ENCODE measurements at regions not wholly inside any gene's neighbourhood (a gene's known extent, or its start where the extent isn't known, plus 50 kb on each side); places are given as distances from the start of the nearest gene placed in this dataset.

- TF ChIP-seq CTCF (IDR thresholded peaks at IDR 0.05) (no peak), POLR2A (IDR thresholded peaks at IDR 0.05) (no peak)
- intact Hi-C loops (cut with DNase I): no loop called here
- Histone ChIP-seq H3K4me1 (no peaks in the 10 kb centered on the region), H3K9me3 (no peaks in the 10 kb centered on the region), H3K36me3 (no peaks in the 10 kb centered on the region), H3K27me3 (no peaks in the 10 kb centered on the region), H3K4me3 (no peak overlapping the region), H3K27ac (no peak overlapping the region)
- ATAC-seq (no peak), DNase-seq (no peak)
- 52% methylated on average over 2 of the region's 2 CpGs for WGBS (ENCODE audit: insufficient coverage, low coverage, low lambda C conversion rate, missing lambda C conversion rate)
These were observed 348.2 kb upstream of the NUDT12 start for GRCh38 chr5:103910786-103911185.

- WGBS (ENCODE audit: insufficient coverage, low coverage, low lambda C conversion rate, missing lambda C conversion rate): 70% methylated on average over 2 of the region's 2 CpGs
- DNase-seq: no peak
- ATAC-seq: no peak
- Histone ChIP-seq H3K36me3 (no peaks in the 10 kb centered on the region), H3K9me3 (no peaks in the 10 kb centered on the region), H3K27ac (no peak overlapping the region), H3K27me3 (no peaks in the 10 kb centered on the region), H3K4me3 (no peak overlapping the region), H3K4me1 (no peaks in the 10 kb centered on the region)
- TF ChIP-seq POLR2A (IDR thresholded peaks at IDR 0.05) (no peak), CTCF (IDR thresholded peaks at IDR 0.05) (no peak)
- intact Hi-C loops (cut with DNase I): no loop called here
These were observed 347.4 kb upstream of the NUDT12 start for GRCh38 chr5:103910011-103910410.

- Histone ChIP-seq H3K36me3 (no peaks in the 10 kb centered on the region), H3K27ac (no peak overlapping the region), H3K27me3 (no peaks in the 10 kb centered on the region), H3K4me1 (no peaks in the 10 kb centered on the region), H3K4me3 (no peak overlapping the region), H3K9me3 (no peaks in the 10 kb centered on the region)
- 69% methylated on average over 3 of the region's 3 CpGs for WGBS (ENCODE audit: insufficient coverage, low coverage, low lambda C conversion rate, missing lambda C conversion rate)
- intact Hi-C loops (cut with DNase I): no loop called here
- TF ChIP-seq POLR2A (IDR thresholded peaks at IDR 0.05) (no peak), CTCF (IDR thresholded peaks at IDR 0.05) (no peak)
- ATAC-seq (no peak), DNase-seq (no peak)
These were observed 346.8 kb upstream of the NUDT12 start for GRCh38 chr5:103909391-103909790.

GRCh38 chr5:103908336-103909080 lies 345.9 kb upstream of the NUDT12 start:
- Histone ChIP-seq H3K4me1 (no peaks in the 10 kb centered on the region), H3K9me3 (no peaks in the 10 kb centered on the region), H3K27me3 (no peaks in the 10 kb centered on the region), H3K36me3 (no peaks in the 10 kb centered on the region), H3K4me3 (no peak overlapping the region), H3K27ac (no peak overlapping the region)
- no peak for DNase-seq
- intact Hi-C loops (cut with DNase I): no loop called here
- TF ChIP-seq CTCF (IDR thresholded peaks at IDR 0.05) (no peak), POLR2A (IDR thresholded peaks at IDR 0.05) (no peak)
- ATAC-seq: no peak
- WGBS (ENCODE audit: insufficient coverage, low coverage, low lambda C conversion rate, missing lambda C conversion rate): 50% methylated on average over 9 of the region's 9 CpGs

Data from right lobe of liver (tissue), 6 donors.